GM21360 (cell line): ENCODE measurements at regions not wholly inside any gene's neighbourhood (a gene's known extent, or its start where the extent isn't known, plus 50 kb on each side); places are given as distances from the start of the nearest gene placed in this dataset.
A peak's percentile ranks its signal among the peaks of the same experiment; 100 is the strongest.

Source experiments
- ATAC-seq: cut with Tn5 transposase; IDR thresholded peaks from one replicate; pipeline ENCODE4 v1.9.1; 2021; ENCODE audit warnings: mild to moderate bottlenecking, moderate library complexity; ENCODE audit not compliant: unreplicated experiment

DNA sequence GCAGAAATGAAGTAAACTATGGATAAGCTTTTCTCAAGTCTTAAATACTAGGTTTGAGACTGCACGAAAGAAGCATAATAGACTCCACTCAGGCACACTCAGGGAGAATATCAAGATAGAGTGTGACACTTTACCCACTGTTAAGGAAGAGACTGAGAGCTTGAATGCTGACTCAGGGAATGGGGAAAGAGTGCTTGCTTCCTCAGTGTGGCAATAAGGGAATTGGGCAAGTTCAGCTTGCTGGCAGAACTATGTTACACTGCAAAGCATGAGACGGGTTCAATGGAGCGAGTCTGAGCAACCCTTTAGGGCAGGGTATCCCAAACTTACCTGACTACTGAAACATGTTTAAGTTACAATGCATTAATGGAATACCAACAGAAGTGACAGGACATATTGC, 237.7 kb upstream of the MEF2C start:
- no peak for ATAC-seq

DNA sequence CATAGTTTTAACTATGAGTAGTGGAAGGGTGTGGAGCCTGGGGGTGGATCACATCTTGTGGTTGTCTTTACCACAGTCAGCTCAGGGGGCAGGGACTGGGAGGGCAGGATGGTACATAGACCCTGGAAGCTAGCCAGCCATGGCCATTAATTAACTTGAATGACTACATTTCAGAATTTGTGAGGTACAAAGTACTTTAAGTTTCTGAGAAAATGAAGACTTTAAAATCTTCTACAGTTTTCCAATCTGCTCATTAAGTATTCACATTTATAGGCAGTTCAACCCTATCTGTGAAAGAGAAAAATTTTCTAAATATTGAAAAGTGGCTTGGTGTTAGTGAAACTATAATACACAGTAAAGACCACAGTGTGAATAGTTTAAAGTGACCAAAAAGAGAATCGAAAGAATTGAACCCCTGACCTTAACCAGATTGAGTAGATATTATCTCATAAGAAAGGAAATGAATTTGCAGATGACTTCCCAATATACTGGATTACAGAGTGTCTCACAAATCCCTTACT, 234.2 kb upstream of the MEF2C start:
- peak; percentile 84 for ATAC-seq

DNA sequence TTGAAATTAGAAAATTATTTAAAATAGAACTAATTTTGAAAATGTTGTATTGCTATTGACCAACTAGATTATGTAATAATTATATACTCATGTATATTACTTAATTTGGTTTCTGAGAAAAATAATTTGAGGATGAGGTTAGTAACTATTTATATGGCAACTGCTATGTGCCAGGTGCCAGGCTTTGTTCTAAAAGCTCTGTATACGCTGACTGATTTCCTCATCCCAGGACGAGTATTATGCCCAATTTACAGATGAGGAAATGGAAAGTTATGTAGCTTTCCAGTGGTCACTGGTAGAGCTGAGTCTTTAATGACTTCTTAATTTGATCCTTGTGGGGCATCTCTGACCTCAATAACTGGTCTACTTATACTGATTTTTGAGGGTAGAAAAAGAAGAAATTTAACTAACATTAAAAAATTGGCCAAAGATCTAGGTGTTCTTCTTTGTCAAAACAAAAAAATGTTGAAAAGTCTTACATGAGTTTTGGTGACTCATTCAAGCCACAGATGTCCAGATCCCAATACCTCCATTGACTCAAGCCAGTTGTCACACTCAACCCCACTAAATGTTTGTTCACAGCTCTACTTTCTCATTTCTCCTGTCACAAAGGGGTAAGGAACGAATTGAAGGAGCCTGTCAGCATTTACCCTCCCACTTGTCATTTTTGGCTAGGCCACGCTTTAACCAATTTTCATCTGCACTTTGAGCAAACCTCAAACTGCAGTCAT, 228.1 kb upstream of the MEF2C start:
- ATAC-seq: no peak

- no peak for ATAC-seq
Measured at GRCh38 chr5:89106480-89106879, 223.5 kb upstream of the MEF2C start.

DNA sequence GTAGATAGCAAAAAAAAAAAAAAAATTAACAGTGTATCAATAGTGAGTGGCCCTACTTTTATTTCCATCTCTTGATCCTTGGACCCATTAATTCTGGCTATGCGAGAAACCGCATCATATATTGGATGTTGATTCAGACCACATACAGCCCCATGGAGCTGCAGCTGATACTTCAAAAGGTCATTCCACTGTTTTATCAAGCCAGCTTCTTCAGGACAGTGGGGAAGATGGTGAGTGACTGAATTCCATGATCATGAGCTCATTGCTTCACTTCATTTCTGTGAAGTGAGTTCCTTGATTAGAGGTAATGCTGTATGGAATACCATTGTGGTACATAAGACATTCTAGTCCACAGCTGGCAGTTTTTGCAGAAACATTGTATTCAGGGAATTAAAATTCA, 222.9 kb upstream of the MEF2C start:
- ATAC-seq: no peak

GRCh38 chr5:89105171-89105695, 222.2 kb upstream of the MEF2C start:
- ATAC-seq: no peak

- ATAC-seq: no peak
Measured at GRCh38 chr5:89098199-89098756, 215.3 kb upstream of the MEF2C start.

DNA sequence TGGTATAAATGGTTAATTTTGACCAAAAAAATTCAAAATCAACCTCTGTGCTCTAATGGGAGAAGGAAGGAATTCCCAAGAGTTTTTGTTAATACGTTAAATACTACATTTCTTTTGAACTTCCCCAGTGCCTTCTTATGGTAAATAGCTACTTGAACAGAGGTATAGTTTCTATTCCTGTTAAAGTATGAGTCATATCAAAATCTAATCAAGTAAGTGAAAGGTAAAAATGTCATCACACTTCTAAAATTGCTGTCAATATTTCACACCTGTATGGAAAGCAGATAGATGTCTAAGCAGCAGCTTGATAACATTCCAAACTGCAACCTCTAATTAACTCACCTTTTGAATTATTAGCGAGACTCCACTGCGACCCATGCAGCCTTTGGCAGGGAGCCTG, 214.1 kb upstream of the MEF2C start:
- ATAC-seq: peak; percentile 88

DNA sequence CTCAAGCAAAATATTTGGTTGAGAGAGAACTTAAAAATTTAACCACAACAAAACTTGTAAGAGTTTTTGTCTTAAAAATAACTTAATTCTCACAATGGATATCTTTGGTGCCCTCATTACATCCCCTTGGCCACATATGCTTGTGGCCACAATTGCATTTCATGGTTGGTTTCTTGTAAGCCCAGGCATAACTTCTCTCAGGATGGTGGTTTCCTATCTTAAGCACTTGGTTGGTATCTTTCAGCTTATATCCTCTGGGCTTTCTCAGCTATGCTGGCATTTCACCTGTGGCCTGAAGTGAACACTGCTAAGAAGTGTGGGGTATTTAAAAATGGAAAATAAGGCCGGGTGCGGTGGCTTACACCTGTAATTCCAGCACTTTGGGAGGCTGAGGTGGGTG, 212.4 kb upstream of the MEF2C start:
- no peak for ATAC-seq

DNA sequence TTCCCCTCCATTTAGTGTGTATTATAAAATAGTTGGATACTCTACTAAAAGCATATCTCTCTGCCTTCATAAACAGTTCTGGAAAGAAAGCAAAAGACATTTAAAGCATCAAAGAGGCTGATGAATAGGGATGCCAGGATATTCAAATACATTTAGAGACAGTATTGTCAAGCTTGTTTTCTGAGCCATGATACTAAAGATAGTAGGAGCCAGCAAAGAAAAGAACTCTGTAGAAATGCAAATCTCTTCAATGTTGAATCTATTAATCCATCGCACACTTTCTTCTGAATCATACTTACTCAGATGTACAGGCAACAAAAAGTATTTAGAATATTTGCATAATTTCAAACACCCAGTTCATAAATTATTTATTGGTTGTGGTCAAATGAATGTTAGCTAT, 207.1 kb upstream of the MEF2C start:
- no peak for ATAC-seq

- ATAC-seq: no peak
Measured at GRCh38 chr5:89087551-89088318, 204.8 kb upstream of the MEF2C start.

GRCh38 chr5:89087128-89087527, 204.1 kb upstream of the MEF2C start:
- ATAC-seq: no peak

- ATAC-seq: no peak
Measured at GRCh38 chr5:89086390-89087086, 203.6 kb upstream of the MEF2C start.

DNA sequence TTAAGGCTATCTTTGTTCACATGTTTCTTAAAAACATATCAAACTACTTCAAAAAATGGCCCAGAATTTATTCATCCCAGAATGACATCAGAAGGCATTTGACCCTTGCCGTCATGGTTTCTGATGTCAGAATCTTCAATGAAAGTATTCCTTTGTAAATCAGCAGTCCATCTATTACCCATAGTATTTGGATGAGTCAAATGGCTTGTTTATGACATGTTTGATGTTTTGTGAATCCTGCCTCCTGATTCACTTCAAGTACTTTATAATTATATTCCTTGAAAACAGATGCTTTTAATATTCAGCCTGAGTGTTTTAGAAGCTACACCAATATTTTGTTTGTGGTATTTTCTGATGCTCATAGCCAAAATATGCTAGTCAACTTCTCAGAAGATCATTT, 200.8 kb upstream of the MEF2C start:
- ATAC-seq: no peak

- peak; percentile 66 for ATAC-seq
Measured at GRCh38 chr5:89081360-89081759, 198.4 kb upstream of the MEF2C start.

DNA sequence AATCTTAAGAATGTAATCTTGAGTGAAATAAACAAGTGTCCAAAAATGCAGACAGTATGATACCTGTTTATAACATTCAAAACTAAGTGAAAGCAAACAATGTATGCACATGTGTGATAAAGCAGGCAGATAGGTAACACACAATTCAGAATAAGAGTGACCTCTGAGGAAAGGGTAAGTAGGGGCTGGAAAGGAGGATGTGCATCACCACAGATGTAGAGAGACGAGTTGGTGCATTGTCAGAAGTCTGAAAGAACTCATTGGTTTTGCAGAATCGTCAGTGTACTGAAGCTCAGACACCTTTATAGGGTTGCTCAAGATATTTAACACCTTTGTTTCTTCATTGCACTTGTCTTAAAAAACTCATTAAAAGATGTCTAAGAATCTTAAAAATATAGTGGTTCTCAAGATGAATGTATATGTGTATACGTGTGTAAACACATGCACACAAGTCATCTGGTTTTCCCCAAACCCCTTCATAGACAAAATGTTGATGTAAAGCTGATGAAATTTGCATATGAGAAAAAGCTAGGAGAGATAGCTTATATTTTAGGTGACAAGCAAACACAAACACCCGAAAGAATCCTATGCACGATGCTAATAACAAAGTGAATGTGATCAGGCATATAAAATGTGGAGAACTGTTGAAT, 197.6 kb upstream of the MEF2C start:
- no peak for ATAC-seq

DNA sequence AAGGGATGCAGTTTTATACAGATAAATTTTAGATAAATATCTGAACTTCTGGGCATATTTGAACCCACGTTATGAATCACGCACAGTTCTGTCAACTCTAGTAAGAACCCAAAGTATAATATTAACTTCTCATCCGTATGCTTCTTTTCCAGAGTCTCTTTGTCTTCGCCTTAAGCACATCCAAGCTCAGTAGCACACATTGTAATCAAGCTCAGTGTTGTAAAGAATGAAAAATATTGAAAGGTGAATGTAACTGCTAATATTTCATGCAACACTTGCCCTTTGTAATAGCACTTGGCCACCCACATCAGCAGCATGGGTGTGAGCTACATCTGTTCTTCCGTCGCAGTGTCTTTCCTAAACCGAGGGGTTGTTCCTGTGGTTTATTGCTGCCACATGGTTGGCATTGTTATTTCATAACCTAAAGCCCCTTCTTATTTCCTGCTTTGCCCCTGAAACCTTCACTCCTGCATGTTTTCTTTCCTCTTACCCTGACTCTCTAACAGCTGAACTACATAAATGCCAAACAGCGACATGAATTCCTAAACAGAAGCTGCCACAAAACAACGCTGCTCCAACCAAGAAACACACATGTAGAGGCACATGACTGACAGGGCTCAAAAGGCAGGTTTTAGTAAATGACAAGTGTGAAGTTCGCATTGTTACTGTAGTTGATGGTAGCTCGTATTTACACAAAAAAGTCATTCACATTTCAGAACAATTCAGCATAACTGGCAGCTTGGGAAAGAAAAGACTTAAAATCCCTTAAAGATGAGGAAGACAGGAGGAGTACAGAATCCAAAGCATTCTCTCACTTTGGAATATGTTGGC, 190.1 kb upstream of the MEF2C start:
- no peak for ATAC-seq

GRCh38 chr5:89071941-89072331, 189.0 kb upstream of the MEF2C start:
- peak; percentile 55 for ATAC-seq

DNA sequence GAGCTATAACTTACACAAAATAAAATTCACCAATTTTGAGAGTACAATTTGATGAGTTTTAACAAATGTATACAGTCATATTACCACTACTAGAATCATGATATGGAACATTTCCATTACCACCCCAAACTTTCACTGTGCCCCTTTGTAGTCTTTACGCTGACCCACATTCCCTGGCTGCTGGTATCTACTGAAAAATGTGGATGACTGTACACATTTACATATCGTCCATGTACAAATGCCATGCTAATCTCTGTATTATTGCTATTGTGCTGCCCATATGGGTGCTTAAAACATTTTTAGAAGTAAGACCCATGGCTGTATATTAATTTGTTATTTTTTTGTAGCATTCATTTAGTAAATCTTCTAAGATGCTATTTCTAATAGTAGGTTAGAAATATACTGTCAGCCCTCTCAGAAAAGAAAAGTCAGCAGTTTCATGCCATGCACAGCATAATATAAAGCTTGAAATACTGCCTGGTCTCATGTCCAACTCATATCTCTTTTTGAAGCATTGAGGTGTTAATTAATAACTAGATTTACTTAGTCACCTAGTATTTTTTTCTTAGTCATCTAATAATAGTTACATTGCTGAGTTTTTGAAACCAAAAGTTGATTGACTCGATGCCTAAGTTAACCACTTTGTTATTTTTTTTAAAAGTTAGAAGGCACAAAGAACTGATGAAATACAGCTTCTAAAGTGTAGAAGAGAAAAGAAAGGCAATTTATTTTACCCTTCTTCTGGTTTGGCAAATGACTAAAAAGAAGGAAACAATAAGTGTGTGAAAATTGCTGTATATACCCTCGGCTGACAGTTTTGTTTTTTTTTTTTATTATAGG, 188.3 kb upstream of the MEF2C start:
- ATAC-seq: peak; percentile 52
